ENCODE measurements at regions not wholly inside any gene's neighbourhood (a gene's known extent, or its start where the extent isn't known, plus 50 kb on each side); places are given as distances from the start of the nearest gene placed in this dataset.
A peak's percentile ranks its signal among the peaks of the same experiment; 100 is the strongest.

DNA sequence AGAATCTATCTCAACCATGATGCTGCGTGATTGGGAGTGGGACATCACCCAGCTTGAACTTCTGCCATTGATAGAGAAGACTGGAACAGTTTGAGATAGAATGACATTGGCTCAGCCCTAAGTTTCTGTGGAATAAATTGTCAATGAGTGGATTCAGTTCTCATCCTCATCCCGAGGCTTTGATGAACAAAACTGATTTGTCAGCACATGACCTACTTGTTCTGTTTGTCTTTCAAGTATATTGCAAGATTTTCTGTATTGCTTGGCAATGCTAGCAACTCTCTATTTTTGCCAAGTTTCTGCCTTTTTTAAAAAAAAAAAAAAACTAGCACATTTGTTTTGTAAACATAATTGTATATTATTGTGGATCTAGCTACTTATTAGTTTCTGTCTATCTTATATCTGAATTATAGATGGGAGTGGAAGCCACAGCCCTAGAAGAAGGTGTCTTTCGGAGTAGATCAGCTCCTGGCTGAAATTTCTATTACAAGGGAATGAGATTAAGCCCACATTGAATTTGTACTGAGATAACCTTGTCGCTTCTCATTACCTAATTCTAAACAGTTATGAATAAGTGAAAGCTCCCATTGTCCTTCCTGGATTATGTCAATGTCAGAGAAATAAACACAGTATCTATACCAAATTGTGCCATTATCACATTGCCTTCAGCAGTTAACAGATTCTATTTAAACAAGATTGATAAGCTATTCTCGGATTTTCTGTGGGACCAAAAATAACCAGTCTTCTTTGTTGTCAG, 166.1 kb downstream of the TNFSF13B start:
- no peak for DNase-seq (ENCODE audit: low read depth)

DNA sequence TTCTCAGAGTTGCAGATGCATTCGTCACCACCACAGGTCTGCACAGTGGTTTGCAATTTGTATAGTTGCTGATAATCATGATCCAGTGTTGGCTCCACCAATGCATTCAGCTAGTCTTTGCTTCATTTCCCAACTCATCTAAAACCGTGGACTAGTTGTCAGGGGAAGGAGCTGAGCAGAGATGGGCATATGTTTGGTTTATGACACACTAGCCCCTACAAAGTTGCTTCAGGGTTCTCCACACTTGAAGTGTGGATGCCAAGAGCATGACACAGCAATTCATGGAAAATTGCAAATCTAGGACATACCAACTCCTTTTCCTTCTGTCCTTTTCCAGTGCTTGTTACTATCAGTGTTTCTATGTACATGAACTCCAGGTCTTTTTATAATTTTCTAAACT, 168.0 kb downstream of the TNFSF13B start:
- peak; percentile 80 for DNase-seq (ENCODE audit: low read depth)

DNA sequence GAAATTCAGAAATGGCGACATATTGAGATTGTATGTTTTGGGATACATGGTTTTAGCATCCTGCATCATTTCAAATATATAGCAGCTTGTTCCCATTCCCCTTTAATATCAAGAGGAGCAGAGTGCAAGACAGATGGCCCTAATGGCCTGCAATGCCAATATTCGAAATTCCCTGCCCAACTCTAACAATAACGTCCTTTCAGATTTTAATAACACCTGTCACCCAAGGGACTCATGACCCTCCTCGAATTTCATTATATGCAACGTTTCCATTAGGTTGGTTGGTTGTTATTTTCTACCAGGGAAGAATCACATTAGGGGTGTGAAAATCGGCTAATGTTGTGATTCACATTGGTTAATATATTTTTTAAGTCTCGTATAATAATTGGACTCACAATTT, 170.0 kb downstream of the TNFSF13B start:
- no peak for DNase-seq (ENCODE audit: low read depth)

DNA sequence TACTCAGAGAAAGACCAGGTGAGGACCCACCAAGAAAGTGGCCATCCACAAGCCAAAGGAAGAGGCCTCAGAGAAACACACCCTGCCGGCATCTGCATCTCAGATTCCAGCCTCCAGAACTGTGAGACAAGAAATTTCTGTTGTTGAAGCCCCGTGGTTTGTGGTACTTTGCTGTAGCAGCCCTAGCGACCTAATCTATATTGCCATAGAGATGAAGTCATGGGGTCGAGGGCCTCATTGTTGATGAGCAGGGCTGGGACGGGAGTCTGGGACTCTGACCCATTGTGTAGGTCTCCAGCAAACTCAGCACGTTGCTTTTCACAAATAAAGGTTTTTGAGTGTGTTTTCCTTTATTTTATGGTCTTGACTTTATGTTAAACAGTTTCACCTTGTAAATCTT, 174.9 kb downstream of the TNFSF13B start:
- DNase-seq (ENCODE audit: low read depth): no peak

DNA sequence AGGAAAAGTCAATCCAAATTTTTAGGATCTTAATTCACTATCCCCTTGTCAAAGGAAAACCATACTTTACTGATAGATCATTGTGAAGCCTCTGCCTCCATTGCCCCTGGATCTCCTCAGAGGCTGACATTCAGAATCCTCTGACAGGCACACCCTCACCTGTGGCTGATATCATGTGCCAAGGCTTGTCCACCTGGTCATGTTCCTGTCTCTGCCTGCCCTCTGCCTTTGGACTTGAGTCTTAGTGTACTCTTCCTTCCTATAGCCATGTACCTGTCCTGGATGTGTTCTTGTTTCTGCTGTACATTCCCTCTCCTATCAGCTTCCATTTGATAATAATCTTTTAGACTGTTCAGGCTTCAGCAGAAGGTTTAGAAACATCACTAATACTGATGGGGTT, 179.4 kb downstream of the TNFSF13B start:
- DNase-seq (ENCODE audit: low read depth): no peak

DNA sequence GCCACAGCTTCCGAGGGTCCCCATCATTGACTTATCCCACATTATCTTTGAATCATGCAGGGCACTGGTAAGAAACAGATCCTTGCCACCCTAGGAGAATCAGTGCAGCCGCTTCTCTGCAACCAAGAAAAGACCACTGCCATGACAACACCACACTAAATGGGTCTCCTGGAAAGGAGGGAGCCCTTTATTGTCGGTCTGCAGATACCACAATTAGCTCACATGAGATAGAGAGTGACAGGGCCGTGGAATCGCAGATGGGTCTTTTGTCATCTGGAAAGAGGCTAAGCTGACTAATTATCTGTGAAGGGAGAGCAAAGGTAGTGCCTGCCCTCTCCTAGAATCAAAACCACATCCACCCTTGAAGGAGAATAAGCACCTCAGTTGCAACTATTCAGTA, 178.3 kb upstream of the MYO16 start:
- no peak for DNase-seq (ENCODE audit: low read depth)

DNA sequence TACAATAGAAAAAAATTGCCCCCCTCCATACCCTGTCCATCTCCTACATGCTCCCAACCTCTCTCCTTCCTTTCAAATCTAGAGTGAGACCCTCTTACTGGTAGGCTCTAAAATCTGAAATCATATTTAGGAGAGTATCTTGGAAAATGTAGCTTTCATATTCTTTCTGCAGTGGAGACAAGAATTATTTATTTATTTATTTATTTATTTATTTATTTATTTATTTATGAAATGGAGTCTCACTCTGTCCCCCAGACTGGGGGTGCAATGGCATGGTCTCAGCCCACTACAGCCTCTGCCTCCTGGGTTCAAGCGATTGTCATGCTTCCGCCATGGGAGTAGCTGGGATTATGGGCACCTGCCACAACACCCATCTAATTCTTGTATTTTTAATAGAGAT, 174.1 kb upstream of the MYO16 start:
- DNase-seq (ENCODE audit: low read depth): no peak

DNA sequence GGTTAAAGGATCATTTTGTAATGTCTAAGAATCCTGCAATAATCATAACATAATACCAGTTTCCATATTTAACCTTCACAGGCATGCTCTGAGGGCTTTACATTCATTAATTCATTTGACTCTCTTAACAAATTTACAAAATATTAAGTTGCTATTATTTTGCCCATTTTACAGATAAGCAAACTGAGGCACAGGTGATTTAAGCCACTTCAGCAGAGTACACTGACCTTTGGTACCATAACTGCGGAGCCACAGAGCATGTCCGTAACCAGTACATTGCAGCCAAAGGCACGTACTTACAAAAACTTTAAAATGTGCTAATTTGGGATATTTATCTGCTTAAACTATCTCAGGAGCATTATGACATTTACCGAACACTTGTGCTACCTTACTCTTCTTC, 169.4 kb upstream of the MYO16 start:
- no peak for DNase-seq (ENCODE audit: low read depth)

DNA sequence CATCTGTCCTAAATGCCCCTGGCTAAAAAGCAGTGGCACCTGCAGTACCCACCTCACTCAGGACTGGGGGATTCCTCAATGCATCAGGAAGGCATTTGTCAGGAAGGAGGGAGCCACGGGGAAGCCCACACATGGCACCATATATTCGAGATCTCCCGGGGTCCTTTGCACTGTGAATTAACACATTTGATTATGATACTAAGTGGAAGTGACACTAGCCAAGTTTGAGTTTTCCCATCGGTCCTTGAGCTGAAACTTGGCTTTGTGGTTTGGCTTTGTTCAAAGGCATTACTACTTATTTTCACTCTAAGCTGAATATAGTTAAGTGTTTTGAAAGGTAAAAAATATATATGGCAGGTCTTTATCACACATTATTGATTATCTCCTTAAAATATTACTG, 168.7 kb upstream of the MYO16 start:
- DNase-seq (ENCODE audit: low read depth): no peak

DNA sequence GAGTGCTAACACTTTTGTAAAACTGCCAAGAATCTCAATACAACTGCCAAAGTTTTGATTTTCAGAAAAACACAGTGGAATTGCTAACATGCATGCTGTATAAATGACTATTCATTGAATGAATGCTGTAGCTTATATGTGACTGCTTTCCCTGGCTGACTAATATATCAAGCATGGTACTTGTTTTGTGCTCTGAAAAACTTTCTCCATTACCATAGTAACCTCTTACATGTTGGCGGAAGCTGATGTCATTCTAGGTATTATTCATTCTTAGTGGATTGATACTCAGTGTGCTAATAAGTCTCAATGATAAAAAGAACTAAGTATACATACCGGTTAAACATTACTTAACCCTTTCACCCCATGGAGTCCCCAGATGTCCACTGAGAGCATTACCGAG, 166.1 kb upstream of the MYO16 start:
- peak; percentile 95 for DNase-seq (ENCODE audit: low read depth)

DNA sequence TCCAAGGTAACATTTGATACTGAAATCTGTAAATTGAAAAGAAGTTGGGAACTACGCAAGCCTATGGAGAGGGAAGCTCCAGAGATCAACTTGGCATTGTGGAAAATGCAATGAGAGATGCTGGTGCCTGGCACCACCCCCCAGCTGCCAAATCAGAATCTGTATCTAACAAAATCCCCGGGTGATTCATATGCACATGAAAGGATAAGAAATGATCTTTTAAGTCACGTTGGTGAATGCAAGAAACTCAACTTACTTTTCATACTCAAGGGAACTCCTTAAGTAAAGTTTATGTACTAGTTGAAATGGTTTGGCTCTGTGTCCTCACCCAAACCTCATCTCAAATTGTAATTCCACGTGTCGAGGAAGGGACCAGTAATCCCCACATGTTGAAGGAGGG, 158.5 kb upstream of the MYO16 start:
- peak; percentile 76 for DNase-seq (ENCODE audit: low read depth)

DNA sequence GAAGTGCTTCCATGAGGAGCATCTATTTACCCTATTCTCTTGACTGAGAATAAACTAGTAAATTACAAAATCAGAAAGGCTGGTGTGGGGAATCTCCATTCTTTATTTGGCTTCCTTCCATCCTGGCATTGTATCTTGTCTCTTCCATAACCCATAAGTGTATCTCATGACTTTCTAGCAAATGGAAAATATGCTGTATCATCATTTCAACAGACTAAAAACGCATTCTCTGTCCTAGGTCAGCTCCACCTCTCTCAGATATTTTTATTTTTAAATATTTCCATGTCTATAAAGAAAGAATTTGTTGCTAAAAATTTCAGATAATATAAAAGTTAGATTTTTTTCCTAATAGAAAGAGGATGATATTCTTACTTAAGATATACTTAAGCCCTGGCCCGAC, 154.2 kb upstream of the MYO16 start:
- no peak for DNase-seq (ENCODE audit: low read depth)

DNA sequence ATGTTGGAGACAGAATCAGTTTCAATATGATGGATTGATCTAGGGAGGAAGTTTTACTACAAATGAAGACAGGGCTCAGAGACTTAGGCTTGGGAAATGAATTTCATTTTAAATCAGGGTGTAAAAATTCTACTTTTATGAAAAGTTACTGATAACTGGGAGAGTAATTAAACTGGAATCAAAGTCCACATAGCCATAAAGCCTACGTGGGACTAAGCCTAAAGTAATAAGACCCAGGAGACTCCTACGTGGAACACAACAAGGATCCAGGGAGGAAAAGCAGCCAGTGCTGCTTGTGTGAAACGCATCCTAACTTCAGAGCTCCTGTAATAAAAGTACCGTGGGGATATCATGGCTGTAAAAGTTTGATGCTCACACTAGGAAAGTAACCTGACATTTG, 152.0 kb upstream of the MYO16 start:
- no peak for DNase-seq (ENCODE audit: low read depth)

DNA sequence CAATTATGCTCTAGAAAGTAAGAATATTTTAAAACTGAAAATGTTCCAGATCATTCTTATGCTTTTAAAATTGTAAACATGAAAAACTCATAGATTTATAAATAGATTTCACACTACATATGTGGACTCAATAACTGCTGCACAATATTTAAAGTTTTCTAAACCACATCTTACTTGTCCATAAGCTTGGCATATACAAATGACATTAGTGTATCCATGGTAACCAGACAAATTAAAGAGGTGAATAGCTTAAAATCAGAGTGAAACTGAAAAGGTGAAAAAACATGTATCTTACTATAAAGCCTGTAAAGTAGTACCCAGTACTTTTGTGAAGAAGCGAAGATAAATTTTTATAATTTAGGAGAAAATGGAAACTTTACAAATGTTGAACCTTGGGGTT, 151.2 kb upstream of the MYO16 start:
- DNase-seq (ENCODE audit: low read depth): no peak

DNA sequence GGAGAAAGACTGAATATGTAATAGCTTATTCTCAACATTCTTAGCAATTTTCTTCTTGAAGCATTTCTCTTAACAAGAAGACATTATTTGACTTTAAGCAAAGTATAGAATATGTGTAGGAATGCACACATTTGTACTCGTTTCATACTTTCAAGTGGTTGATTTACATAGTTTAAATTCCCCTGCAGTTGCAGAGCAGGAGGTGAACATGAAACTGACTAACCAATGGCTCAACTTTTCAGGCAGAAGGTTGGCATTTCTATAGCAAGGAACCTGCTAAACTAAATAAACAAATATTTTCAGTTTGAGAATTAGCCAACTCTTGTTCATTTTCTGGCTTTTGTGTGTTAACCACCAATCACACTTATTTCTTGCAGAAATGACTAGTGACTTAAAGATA, 145.4 kb upstream of the MYO16 start:
- DNase-seq (ENCODE audit: low read depth): no peak

DNA sequence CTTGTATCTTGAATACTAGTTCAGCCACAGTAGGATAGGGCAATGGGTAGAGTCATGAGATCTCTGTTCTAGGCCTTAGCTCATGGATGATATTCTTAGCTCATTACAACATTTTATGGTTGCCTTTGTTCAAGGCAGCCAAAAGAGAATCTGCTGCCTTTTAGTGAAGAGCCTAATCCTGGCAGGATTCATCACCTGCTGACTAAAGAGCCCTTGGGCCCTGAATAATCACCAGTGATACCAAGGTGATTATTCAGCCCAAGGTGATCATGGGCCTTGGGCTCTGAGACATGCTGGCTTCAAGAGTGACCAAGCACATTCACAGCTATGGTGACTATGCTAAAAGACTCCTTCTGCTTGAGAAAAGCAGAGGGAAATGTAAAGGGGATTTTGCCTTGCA, 143.3 kb upstream of the MYO16 start:
- DNase-seq (ENCODE audit: low read depth): no peak

DNA sequence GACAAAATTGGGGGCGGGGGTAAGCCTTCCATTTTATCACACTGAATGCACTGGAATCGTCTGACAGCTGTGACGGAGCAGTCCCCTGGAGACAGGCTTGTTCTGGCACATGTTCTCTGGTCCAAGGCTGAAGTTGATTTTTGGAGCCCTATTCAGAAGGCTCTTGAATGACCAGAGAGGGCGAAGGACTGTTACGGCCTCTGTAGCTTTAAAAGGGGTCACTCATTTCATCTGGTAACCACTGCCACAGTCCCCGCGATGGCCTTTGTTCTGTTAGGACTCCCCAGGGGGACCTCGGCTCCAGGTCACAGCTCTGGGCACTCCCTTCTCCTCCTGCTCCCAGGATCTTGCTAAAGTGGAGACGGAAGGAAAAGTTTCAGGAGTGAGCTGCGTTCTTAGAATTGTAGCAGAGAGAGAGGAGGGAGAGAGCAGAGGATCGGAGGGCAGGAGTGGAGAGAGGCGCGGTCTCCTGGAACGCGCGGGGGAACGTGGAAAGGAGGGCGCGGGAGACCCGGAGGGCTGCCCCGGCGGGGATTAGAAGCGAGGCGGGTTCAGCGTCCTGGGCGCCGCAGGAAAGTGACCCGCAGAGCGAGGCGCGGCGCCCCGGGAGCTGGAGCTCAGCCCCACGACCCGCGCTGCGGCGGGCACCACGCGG, 134.3 kb upstream of the MYO16 start:
- DNase-seq (ENCODE audit: low read depth): peak; percentile 12

DNA sequence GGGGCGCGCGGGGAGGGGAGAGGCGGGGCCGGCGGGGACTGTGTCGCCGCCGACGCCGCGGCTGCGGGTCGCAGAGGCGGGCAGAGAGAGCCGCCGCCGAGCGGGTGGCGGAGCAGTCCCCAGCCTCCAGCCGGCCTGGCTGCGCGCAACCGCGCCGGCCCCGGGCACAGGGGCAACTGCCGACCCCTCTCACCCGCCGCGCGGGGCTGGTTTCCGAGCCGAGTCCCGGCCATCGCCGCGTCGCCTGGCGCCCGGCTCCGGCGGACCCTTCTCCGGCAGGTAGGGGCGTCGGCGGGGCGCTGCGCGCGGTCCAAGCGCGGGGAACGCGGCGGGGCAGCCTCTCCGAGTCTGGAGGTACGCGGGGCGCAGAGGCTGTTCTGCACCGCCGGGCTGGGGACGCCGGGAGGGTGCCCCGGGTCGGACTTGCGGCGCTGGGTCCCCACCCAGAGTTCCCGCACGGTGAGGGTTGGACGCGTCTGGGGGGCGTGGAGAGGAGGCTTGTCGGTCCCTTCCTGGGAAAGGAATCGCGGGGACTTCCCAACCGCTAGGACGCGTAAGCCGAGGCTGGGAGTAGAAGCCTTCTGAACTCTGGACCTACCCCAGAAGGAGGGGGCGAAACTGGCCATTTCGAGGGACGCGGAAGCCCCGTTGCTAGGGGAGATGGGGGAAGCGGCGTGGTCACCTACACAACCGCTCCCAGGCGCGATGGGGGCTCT, 133.6 kb upstream of the MYO16 start:
- DNase-seq (ENCODE audit: low read depth): peak; percentile 19

DNA sequence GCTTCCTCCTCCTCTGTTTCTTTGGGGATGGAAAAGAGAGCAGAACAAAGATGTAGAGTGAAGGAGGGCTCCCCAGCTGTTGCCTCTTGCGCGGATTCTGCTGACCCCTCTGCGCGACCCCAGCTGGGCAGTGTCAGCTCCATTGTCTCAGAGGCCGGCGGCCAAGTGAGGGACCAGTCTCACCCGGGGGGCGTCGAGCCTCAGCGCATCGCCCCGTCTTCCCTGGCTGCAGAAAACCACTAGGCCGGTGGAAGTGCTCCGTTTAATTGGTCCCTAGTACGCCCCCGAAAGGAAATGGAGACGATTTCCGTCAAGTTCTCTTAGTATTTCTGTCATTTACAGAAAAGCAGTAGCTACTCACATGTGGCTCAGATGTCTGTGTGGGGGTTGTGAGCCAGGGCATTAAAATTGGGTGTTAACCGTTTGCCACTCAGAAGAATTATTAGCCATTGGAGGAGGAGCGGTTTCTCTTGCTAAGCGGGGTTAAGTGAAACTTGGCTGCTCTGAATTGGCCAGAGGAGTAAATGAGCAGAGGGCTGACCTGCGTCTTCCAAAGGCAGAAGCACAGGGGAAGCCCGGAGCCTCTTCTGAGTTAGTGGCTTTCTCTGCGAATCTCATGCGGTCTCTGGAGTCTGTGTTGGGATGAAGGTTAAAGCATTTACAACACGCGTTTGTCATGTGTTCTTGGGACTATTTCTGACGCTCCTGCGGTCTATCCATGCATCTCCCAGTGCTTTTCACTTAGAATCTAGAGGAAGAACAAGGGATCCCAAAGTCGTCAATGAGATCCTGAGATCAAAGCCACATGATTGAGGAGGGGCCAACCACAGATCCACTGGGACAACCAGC, 132.8 kb upstream of the MYO16 start:
- DNase-seq (ENCODE audit: low read depth): peak; percentile 27

DNA sequence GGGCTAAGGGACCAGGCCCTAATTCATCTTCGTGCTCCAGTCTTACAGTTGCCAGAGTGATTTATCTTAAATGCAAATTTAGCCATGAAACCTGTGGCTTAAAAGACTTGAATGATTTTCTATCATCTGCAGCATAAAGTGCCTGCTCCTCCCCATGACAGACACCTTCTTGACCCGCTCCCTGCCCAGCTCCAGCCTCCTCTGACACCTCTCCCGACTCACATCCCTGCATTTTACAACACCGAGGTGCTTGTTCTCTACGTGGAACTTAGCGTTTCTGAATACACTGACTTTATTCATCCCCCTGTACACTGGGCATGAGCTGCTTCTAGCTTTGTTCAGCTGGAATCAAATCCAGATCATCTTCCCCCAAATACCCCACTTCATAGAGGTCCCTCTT, 128.7 kb upstream of the MYO16 start:
- no peak for DNase-seq (ENCODE audit: low read depth)

DNA sequence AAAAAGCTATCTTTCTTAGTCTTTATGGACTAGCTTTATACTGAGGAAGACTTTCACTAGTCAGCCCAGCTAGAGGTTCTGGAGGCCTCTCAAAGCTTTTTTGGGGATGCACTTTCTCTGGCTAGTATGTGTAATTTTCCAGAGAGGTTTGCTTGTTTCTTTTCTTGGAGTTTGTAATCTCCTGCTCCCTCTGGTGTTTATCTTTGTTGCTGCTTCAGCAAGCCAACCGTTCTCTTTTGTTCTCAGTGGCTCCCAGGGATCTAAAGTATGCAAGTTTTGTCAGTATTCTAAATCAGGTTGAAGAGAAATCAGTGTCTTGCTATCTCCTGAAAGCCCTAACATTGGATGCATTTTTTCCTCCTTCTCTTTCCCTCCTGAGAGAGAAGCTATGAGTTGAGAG, 121.1 kb upstream of the MYO16 start:
- peak; percentile 52 for DNase-seq (ENCODE audit: low read depth)

DNA sequence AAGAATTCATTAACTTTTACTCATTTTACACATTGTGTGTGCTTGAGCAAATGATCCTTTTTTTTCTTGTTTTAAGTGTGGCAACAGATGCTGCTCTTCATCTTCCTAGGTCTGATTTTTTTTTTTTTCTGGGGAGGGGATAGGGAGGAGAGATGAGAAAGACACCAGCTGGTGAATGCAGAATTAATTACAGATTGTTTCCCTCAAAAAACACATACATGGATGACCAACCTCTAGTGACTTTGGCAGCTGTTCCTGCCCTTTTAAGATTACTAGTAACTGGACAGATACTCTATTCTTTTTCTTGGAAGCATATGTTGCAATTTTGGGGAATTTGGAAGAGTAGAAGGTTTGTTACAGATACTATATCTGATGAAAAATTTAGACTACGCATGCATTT, 103.6 kb upstream of the MYO16 start:
- no peak for DNase-seq (ENCODE audit: low read depth)

DNA sequence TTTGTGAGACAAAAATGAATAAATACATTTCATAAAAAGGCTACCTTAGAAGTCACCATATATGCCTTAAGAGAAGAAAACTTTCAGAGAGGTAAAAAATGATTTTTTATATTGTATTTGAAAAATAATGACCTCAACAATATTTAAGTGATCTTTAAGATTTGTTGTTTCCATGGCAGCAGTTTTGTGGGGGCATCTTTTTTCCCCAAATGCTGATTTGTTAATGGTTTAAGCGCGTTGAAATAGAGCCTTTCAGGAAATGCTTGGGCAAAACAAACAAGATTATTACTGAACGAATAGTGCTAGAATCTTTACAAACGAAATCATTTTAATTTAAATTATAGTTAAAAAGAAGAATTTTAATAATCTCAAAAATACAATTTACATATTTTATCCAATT, 103.1 kb upstream of the MYO16 start:
- DNase-seq (ENCODE audit: low read depth): no peak
